Activated naive CD8-positive, alpha-beta T cell treated with anti-CD3 and anti-CD28 coated beads, Interleukin-2, amount 50 U/mL, for 24 hours (primary cell): ENCODE measurements at regions not wholly inside any gene's neighbourhood (a gene's known extent, or its start where the extent isn't known, plus 50 kb on each side); places are given as distances from the start of the nearest gene placed in this dataset.
"Not testable (repeated sequence)": the region's sequence is repeated elsewhere in the genome, so short reads cannot be mapped to it uniquely, and the experiment has no call there.

Source experiments
- ATAC-seq: fragments of 150-1000 bp; cut with Tn5 transposase; one replicate; pipeline ENCODE4 v1.10.0; 2021
- DNase-seq: peaks from one replicate; pipeline ENCODE4 v3.0.0; 2021
- H3K27ac Mint-ChIP-seq: one replicate; pipeline ENCODE4 v1.8.0; 2021; ENCODE audit warnings: mild to moderate bottlenecking, mixed read lengths
- H3K27me3 Mint-ChIP-seq: one replicate; pipeline ENCODE4 v1.8.0; 2021; ENCODE audit warnings: mixed read lengths
- H3K36me3 Mint-ChIP-seq: one replicate; pipeline ENCODE4 v1.8.0; 2021; ENCODE audit warnings: low read depth, mixed read lengths
- H3K4me1 Mint-ChIP-seq: one replicate; pipeline ENCODE4 v1.8.0; 2021; ENCODE audit warnings: mixed read lengths
- H3K4me3 Mint-ChIP-seq: one replicate; pipeline ENCODE4 v1.8.0; 2021; ENCODE audit warnings: mild to moderate bottlenecking, moderate library complexity, mixed read lengths
- H3K9me3 Mint-ChIP-seq: one replicate; pipeline ENCODE4 v1.8.0; 2021; ENCODE audit warnings: mixed read lengths

DNA sequence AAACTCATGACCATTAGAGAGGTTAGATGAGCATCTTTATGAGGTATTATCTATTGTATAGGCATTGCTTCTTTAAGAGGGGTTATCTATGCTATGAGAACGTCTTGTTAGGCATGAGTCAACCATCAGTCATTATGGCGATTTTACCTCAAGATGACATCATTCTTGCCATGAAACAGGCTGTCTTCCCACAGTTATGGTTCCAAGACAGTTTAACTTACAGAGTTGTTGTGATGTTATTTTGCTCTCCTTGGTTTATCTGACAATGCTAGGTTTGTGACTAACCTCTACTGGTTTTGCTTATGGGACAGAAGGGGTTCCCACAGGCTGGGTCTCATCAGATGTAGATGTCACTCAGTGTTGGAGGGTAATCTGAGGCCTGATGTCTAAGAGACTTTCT, 1864.7 kb upstream of the ACO1 start:
- DNase-seq, result no peak
- Mint-ChIP-seq H3K27me3 (no peaks in the 10 kb centered on the region), H3K27ac (no peak overlapping the region), H3K4me1 (no peaks in the 10 kb centered on the region), H3K9me3 (no peaks in the 10 kb centered on the region), H3K36me3 (no peaks in the 10 kb centered on the region), H3K4me3 (no peak overlapping the region)
- ATAC-seq, result peak; percentile 36

DNA sequence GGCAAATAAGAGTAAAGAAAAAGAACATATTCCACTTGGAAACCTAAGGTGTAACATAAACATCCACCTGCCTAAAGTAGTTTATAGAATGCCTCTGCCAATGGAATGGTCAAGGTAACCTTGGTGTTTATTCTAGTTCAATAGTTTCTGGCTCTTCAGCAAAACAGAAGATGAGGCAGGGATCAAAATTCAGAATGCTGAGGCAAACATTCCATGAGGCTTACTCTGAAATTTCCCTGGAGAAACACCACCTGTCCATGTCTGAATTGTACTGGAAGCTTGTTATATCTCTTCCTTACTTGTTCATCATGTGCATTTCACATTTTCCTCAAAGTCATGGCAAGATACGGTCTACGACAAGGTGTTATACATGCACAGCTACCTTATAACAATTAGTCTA, 1862.4 kb upstream of the ACO1 start:
- ATAC-seq, result no peak
- Mint-ChIP-seq H3K4me3 (no peak overlapping the region), H3K36me3 (no peaks in the 10 kb centered on the region), H3K27ac (no peak overlapping the region), H3K9me3 (no peaks in the 10 kb centered on the region), H3K27me3 (no peaks in the 10 kb centered on the region), H3K4me1 (no peaks in the 10 kb centered on the region)
- no peak for DNase-seq

DNA sequence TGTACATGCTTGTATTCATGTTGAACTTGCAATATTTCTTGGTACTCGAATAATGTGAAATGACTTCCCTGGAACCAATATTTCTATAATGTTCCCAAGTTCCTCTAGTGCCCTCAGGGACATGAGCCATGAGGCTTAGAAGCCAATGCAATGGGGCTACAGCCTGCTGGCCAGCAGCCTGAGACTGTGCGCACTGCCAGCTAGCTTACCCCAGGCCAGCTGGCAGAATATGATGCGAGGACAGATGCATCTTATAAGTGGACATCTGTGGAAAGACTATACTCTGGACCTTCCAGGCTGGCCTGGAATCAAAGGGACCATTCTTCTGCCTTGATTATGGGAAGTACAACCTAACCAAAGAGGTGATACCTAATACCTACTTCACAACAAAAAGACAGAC, 1862.0 kb upstream of the ACO1 start:
- no peak overlapping the region for H3K27ac Mint-ChIP-seq
- no peaks in the 10 kb centered on the region for H3K4me1 Mint-ChIP-seq
- no peaks in the 10 kb centered on the region for H3K36me3 Mint-ChIP-seq
- H3K9me3 Mint-ChIP-seq, result no peaks in the 10 kb centered on the region
- no peaks in the 10 kb centered on the region for H3K27me3 Mint-ChIP-seq
- DNase-seq, result no peak
- ATAC-seq, result no peak
- H3K4me3 Mint-ChIP-seq, result no peak overlapping the region

DNA sequence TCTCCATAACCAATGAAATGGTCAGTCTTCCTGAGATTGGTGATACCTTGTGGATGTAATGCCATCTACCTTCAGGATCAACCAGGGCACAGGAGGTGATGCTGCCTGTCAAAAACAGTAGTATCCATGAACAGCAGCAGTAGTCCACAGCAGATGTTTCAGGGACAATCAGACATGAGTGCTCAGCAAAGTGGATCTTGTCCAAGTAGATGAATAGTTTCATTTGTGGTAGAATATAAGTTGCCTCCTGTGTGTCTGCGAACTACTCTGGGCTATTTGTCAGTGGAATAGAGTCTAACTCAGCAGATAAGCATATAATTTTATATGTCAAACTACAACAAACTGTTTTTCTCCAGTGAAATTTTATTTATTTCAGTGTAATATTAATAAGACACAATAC, 1860.1 kb upstream of the ACO1 start:
- Mint-ChIP-seq H3K4me3 (no peak overlapping the region), H3K27me3 (no peaks in the 10 kb centered on the region), H3K4me1 (no peaks in the 10 kb centered on the region), H3K27ac (no peak overlapping the region), H3K9me3 (no peaks in the 10 kb centered on the region), H3K36me3 (no peaks in the 10 kb centered on the region)
- ATAC-seq (no peak), DNase-seq (no peak)

DNA sequence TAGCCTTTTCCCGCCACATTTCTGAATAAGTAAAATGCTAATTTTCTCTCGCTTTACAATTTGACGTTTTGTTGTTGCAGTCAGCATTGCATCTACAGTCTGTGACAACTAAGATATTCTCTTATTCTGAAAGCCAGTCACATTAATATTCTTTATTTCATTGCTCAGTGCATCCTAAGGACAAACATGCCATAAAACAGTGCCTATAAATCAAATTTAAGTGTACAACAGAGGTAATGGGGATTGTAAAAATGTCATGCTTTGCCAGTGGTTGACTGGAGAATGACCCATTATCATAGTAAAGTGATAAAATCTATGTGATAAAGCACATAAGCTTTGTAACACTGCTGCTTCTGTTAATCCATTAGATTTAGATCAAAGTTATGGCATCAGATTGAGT, 1850.0 kb upstream of the ACO1 start:
- H3K4me1 Mint-ChIP-seq, result no peaks in the 10 kb centered on the region
- no peaks in the 10 kb centered on the region for H3K36me3 Mint-ChIP-seq
- no peak for DNase-seq
- no peak for ATAC-seq
- no peaks in the 10 kb centered on the region for H3K27me3 Mint-ChIP-seq
- no peak overlapping the region for H3K27ac Mint-ChIP-seq
- no peak overlapping the region for H3K4me3 Mint-ChIP-seq
- peaks cover 3% of the 10 kb centered on the region for H3K9me3 Mint-ChIP-seq

DNA sequence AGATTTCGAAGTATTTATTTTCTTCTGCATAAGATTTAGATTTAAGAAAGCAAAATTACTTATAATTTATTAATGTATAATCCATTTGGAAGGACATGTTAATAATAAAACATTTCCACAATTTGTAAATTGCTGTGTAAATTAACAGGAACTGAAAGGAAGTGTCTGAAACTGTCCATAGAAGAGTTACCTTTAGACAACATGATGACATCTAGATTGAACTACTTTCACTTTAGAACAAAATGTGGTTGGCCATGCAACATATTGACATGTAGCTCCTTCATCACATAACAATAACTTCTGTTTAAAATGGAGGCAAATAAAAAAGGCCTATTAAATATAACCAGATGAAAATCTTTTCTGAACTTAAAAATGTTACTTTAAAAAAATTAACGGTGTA, 1849.5 kb upstream of the ACO1 start:
- H3K9me3 Mint-ChIP-seq, result peaks cover 3% of the 10 kb centered on the region
- no peaks in the 10 kb centered on the region for H3K4me1 Mint-ChIP-seq
- H3K36me3 Mint-ChIP-seq, result no peaks in the 10 kb centered on the region
- no peak overlapping the region for H3K4me3 Mint-ChIP-seq
- no peak overlapping the region for H3K27ac Mint-ChIP-seq
- ATAC-seq, result no peak
- no peak for DNase-seq
- H3K27me3 Mint-ChIP-seq, result no peaks in the 10 kb centered on the region

DNA sequence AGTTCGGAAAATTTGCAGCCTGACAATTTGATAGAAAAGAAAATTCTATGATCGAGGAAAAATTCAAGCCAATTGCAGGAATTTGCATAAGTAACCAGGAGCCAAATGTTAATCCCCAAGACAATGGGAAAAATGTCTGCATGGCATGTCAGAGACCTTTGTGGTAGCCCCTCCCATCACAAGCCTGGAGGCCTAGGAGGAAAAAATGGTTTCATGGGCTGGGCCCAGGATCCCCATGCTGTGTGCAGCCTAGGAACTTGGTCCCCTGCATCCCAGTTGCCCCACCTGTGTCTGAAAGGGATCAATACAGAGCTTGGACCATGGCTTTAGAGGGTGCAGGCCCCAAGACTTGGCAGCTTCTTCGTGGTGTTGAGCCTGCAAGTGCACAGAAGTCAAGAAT, 1847.9 kb upstream of the ACO1 start:
- peaks cover 3% of the 10 kb centered on the region for H3K9me3 Mint-ChIP-seq
- ATAC-seq, result no peak
- no peaks in the 10 kb centered on the region for H3K4me1 Mint-ChIP-seq

DNA sequence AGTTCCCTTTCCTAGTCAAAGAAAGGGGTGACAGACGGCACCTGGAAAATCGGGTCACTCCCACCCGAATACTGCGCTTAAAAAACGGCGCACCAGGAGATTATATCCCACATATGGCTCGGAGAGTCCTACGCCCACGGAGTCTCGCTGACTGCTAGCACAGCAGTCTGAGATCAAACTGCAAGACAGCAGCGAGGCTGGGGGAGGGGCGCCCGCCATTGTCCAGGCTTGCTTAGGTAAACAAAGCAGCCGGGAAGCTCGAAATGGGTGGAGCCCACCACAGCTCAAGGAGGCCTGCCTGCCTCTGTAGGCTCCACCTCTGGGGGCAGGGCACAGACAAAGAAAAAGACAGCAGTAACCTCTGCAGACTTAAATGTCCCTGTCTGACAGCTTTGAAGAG, 1844.7 kb upstream of the ACO1 start:
- not testable (repeated sequence) for H3K27me3 Mint-ChIP-seq, H3K4me3 Mint-ChIP-seq, DNase-seq, H3K4me1 Mint-ChIP-seq, H3K9me3 Mint-ChIP-seq, H3K27ac Mint-ChIP-seq, ATAC-seq, H3K36me3 Mint-ChIP-seq

More for the DNA sequence above, 1847.9 kb upstream of the ACO1 start:
- no peak overlapping the region for H3K4me3 Mint-ChIP-seq
- no peak overlapping the region for H3K27ac Mint-ChIP-seq
- H3K27me3 Mint-ChIP-seq, result no peaks in the 10 kb centered on the region
- no peak for DNase-seq
- no peaks in the 10 kb centered on the region for H3K36me3 Mint-ChIP-seq

DNA sequence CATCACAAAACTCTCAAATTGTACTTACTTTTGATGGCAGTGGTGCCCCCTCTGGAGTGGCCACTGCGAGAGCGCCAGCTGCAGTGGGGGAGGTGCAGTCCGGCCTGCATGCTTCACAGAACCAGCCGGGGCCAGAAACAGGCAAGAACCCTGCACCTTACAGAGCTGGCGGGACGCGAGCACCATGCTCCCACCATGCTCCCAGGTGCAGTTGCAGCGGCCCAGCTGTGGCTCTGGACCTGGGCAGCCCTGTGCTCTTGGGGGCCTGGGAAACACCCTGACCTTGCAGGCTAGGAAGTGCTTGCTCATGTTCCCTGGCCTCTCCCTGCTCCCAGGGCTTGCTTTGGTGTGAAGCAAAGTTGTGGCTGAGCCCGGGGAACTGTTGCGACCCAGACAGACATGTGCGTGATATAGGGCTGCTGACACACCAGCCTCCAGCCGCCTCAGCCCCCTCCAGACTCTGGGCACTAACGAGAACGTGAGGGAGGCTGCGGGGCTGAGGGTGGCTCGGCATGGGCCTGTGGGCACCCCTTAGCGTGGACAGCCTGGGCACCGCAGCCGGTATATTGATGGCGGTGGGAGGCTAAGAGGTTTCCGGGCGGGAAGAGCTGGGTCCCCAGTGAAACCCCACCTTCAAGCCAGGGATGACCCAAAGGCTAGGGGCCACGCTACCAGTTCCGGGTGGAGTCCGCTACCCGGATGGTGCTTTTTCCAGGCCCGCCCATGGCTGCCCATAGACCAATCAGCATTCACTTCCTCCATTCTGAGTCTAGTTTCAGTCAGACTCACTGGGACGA, 1809.9 kb upstream of the ACO1 start:
- no peak for ATAC-seq
- H3K27ac Mint-ChIP-seq, result no peak overlapping the region
- no peaks in the 10 kb centered on the region for H3K27me3 Mint-ChIP-seq
- peaks cover 8% of the 10 kb centered on the region for H3K9me3 Mint-ChIP-seq
- H3K4me3 Mint-ChIP-seq, result no peak overlapping the region
- DNase-seq, result no peak
- no peaks in the 10 kb centered on the region for H3K4me1 Mint-ChIP-seq
- H3K36me3 Mint-ChIP-seq, result no peaks in the 10 kb centered on the region

DNA sequence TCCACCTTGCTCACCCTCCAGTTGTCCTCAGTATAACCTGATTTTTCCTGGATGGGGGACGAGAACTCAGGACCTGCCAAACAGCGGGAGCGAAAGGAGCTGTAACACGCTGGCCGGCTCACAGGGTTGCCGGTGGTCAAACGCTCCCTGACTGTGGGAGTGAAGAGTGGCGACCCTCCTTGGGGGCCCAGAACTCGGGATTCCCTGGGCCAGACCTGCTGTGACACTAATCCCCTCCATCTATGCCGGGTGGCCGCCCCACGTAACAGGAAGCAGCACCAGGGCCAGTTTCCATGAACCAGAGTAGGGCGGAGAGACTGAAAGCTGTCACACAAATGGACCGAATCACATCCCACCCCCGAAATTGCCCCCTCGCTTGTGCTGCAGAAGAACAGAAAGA, 1809.2 kb upstream of the ACO1 start:
- Mint-ChIP-seq H3K27me3 (no peaks in the 10 kb centered on the region), H3K4me1 (no peaks in the 10 kb centered on the region), H3K4me3 (no peak overlapping the region), H3K27ac (no peak overlapping the region), H3K9me3 (peaks cover 8% of the 10 kb centered on the region), H3K36me3 (no peaks in the 10 kb centered on the region)
- ATAC-seq, result no peak
- DNase-seq, result no peak

DNA sequence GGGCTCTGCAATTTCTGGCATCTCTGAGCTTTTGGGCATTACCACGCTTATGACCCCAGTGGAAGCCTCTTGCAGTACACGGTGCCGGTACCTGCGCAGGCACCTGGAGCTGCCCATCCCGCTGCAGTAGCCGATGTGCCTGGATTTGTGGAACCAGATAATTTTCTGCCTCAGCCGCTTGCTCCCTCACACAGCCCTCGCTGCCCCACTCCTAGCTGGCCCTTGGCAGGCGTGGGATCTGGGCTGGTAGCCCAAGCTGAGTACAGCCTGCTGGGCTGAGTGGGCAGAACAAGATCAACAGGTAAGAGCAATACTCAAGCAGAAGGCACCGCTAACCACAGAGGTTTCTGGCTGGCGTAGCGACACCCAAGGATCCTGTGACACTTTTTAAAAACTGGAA, 1808.8 kb upstream of the ACO1 start:
- no peaks in the 10 kb centered on the region for H3K4me1 Mint-ChIP-seq
- no peaks in the 10 kb centered on the region for H3K27me3 Mint-ChIP-seq
- no peak overlapping the region for H3K27ac Mint-ChIP-seq
- H3K9me3 Mint-ChIP-seq, result peaks cover 8% of the 10 kb centered on the region
- no peak for DNase-seq
- ATAC-seq, result no peak
- H3K4me3 Mint-ChIP-seq, result no peak overlapping the region
- H3K36me3 Mint-ChIP-seq, result no peaks in the 10 kb centered on the region

DNA sequence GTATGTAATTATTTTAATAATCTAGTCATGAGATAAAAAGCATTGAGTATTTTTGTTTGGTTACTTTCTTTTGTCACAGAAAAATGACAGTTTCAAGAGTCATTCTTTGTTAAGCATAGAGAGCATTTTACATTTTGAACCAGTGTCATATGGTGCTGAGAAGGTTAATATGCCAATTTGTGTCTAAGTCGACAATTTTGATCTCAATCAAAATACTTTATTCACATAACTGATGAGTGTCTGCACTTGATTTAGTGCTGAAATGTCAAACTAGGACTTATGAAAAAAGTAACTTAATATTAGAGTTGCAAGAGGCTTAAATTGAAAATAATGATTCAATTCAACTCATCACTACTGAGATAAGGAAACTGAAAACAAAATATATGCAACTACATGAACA, 1804.6 kb upstream of the ACO1 start:
- ATAC-seq (no peak), DNase-seq (no peak)
- Mint-ChIP-seq H3K4me1 (no peaks in the 10 kb centered on the region), H3K9me3 (no peaks in the 10 kb centered on the region), H3K27ac (no peak overlapping the region), H3K4me3 (no peak overlapping the region), H3K36me3 (no peaks in the 10 kb centered on the region), H3K27me3 (no peaks in the 10 kb centered on the region)

DNA sequence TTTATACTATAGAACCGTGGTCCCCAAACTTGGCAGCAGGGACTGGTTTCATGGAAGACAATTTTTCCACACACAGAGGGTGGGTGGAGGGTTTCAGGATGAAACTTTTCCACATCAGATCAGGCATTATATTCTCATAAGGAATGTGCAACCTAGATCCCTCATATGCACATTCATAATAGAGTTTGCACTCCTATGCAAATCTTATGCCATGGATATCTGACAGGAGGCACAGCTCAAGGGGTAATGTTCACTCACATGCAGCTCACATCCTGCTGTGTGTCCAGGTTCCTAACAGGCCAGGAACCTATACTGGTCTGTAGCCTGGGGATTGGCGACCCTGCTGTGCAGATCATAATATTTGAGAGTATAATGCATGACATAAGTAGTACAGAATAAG, 1802.2 kb upstream of the ACO1 start:
- no peak for ATAC-seq
- Mint-ChIP-seq H3K9me3 (no peaks in the 10 kb centered on the region), H3K27ac (no peak overlapping the region), H3K36me3 (no peaks in the 10 kb centered on the region), H3K4me3 (no peak overlapping the region), H3K27me3 (no peaks in the 10 kb centered on the region), H3K4me1 (no peaks in the 10 kb centered on the region)
- DNase-seq, result no peak

DNA sequence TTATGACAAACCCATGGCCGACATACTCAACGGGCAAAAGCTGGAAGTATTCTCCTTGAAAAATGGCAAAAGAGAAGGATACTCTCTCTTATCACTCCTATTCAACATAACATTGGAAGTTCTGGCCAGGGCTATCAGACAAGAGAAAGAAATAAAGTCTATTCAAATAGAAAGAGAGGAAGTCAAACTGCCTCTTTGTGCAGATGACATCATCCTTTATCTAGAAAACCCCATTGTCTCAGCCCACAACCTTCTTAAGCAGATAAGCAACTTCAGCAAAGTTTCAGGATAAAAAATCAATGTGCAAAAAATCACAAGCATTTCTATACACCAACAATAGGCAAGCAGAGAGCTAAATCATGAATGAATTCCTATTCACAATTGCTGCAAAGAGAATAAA, 1799.9 kb upstream of the ACO1 start:
- DNase-seq (no peak), ATAC-seq (no peak)
- no peak overlapping the region for H3K4me3 Mint-ChIP-seq
- H3K27ac Mint-ChIP-seq, result no peak overlapping the region
- H3K9me3 Mint-ChIP-seq, result no peaks in the 10 kb centered on the region
- H3K27me3 Mint-ChIP-seq, result no peaks in the 10 kb centered on the region
- H3K4me1 Mint-ChIP-seq, result no peaks in the 10 kb centered on the region
- no peaks in the 10 kb centered on the region for H3K36me3 Mint-ChIP-seq

DNA sequence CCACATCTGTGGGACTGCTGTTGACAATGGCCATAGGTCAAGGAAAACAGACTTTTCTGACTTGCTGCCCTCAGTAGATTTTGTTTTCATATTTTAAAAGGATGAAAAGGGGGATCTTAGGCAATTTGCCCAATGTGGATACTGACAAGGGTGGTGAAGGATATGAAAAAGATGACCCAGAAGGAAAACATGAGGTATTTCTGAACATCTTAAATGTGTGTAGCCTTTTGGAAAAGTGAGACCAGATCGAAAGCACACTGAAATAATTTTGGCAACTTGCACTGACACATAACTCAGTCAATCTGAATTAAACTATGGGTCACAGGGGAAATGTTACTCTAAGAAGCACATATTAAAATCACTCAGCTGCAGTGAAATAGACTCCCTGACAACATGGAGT, 1793.0 kb upstream of the ACO1 start:
- Mint-ChIP-seq H3K9me3 (no peaks in the 10 kb centered on the region), H3K27ac (no peak overlapping the region), H3K36me3 (no peaks in the 10 kb centered on the region), H3K4me1 (no peaks in the 10 kb centered on the region), H3K27me3 (no peaks in the 10 kb centered on the region), H3K4me3 (no peak overlapping the region)
- ATAC-seq, result no peak
- no peak for DNase-seq

DNA sequence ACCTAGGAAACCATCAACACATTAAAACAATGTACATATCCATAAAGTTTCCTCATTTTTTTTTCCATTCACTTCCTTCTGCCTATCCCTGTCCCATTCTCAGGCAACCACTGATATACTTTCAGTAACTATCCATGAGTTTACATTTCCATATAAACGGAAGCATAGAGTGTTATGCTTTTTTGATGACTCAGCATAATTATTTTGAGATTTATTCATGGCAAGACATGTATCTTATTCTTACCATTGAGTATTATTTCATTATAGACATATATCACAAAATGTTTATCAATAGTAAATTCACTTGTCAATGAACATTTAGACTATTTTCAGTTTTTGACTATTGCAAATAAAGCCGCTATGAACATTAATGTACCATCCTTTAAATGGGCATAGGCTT, 1786.8 kb upstream of the ACO1 start:
- DNase-seq (no peak), ATAC-seq (no peak)
- Mint-ChIP-seq H3K27ac (no peak overlapping the region), H3K36me3 (no peaks in the 10 kb centered on the region), H3K27me3 (no peaks in the 10 kb centered on the region), H3K9me3 (no peaks in the 10 kb centered on the region), H3K4me3 (no peak overlapping the region), H3K4me1 (no peaks in the 10 kb centered on the region)
